HG03045 (cell line): ENCODE measurements at regions not wholly inside any gene's neighbourhood (a gene's known extent, or its start where the extent isn't known, plus 50 kb on each side); places are given as distances from the start of the nearest gene placed in this dataset.
"Not testable (repeated sequence)": the region's sequence is repeated elsewhere in the genome, so short reads cannot be mapped to it uniquely, and the experiment has no call there.

Source experiments
- ATAC-seq: cut with Tn5 transposase; IDR thresholded peaks from one replicate; pipeline ENCODE4 v1.9.1; 2021; ENCODE audit warnings: mild to moderate bottlenecking, moderate library complexity; ENCODE audit not compliant: unreplicated experiment

- ATAC-seq: no peak
Measured at GRCh38 chr18:2188258-2188657, 383.0 kb downstream of the METTL4 start.

GRCh38 chr18:2191180-2191790 lies 380.0 kb downstream of the METTL4 start:
- no peak for ATAC-seq

- no peak for ATAC-seq
Measured at GRCh38 chr18:2192562-2192961, 378.7 kb downstream of the METTL4 start.

GRCh38 chr18:2197946-2198345 lies 373.4 kb downstream of the METTL4 start:
- ATAC-seq: no peak

- ATAC-seq: no peak
Measured at GRCh38 chr18:2199060-2199459, 372.2 kb downstream of the METTL4 start.

- no peak for ATAC-seq
Measured at GRCh38 chr18:2201036-2201600, 370.2 kb downstream of the METTL4 start.

- no peak for ATAC-seq
Measured at GRCh38 chr18:2204736-2205135, 366.6 kb downstream of the METTL4 start.

- ATAC-seq: no peak
Measured at GRCh38 chr18:2207294-2207693, 364.0 kb downstream of the METTL4 start.

- no peak for ATAC-seq
Measured at GRCh38 chr18:2212598-2213205, 358.6 kb downstream of the METTL4 start.

GRCh38 chr18:2213905-2214304 lies 357.4 kb downstream of the METTL4 start:
- ATAC-seq: no peak

- no peak for ATAC-seq
Measured at GRCh38 chr18:2217356-2217755, 353.9 kb downstream of the METTL4 start.

- no peak for ATAC-seq
Measured at GRCh38 chr18:2218101-2218500, 353.2 kb downstream of the METTL4 start.

- no peak for ATAC-seq
Measured at GRCh38 chr18:2219706-2220105, 351.6 kb downstream of the METTL4 start.

GRCh38 chr18:2222270-2223185 lies 348.8 kb downstream of the METTL4 start:
- no peak for ATAC-seq

GRCh38 chr18:2223449-2223848 lies 347.9 kb downstream of the METTL4 start:
- no peak for ATAC-seq

- no peak for ATAC-seq
Measured at GRCh38 chr18:2223849-2224248, 347.5 kb downstream of the METTL4 start.

- no peak for ATAC-seq
Measured at GRCh38 chr18:2236232-2236631, 335.1 kb downstream of the METTL4 start.

- ATAC-seq: no peak
Measured at GRCh38 chr18:2237706-2238105, 333.6 kb downstream of the METTL4 start.

- ATAC-seq: no peak
Measured at GRCh38 chr18:2240311-2240705, 331.0 kb downstream of the METTL4 start.

- no peak for ATAC-seq
Measured at GRCh38 chr18:2244641-2245040, 326.7 kb downstream of the METTL4 start.

- not testable (repeated sequence) for ATAC-seq
Measured at GRCh38 chr18:2247101-2247500, 324.2 kb downstream of the METTL4 start.

- no peak for ATAC-seq
Measured at GRCh38 chr18:2254977-2255376, 316.3 kb downstream of the METTL4 start.
